ENCODE measurements at regions not wholly inside any gene's neighbourhood (a gene's known extent, or its start where the extent isn't known, plus 50 kb on each side); places are given as distances from the start of the nearest gene placed in this dataset.
"Not testable (repeated sequence)": the region's sequence is repeated elsewhere in the genome, so short reads cannot be mapped to it uniquely, and the experiment has no call there.

DNA sequence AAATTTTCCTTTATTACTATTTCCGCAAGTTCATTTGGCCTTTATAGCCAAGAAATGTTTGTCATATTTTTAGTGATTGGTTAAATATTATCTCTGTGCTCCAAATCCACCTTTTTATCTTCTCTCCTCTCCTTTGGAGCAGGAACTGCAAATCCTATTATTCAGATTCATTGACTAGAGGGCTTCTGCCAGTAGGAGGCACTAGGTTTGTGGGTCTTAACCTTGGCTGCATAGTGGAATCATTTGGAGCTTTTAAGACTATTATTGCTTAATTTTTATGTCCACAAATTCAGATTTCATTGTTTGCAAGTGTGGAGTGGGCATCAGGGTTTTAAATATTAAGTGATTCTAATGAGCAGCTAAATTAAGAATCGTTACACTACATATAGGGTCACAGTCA is 75.3 kb upstream of the SYT10 start:
- 90 to 92% methylated on average over 2 of the region's 2 CpGs for WGBS, 2 donors

GRCh38 chr12:33519566-33519965 is 79.9 kb upstream of the SYT10 start:
- Histone ChIP-seq H3K27me3 (ENCODE audit: control insufficient read depth in 3 of 3, insufficient read depth in 3 of 3, low read length in 2 of 3) (no peaks in the 10 kb centered on the region), H3K36me3 (ENCODE audit: control insufficient read depth in 4 of 4, insufficient read depth in 4 of 4, low read length in 4 of 4) (no peaks in the 10 kb centered on the region), H3K9me3 (ENCODE audit: control insufficient read depth in 4 of 4, insufficient read depth in 3 of 4, low read length in 3 of 4) (no peaks in the 10 kb centered on the region), H3K4me1 (ENCODE audit: control insufficient read depth in 5 of 5, insufficient read depth in 5 of 5, low read length in 5 of 5) (no peaks in the 10 kb centered on the region), H3K9ac (ENCODE audit: insufficient read depth in 1 of 2, low read length in 2 of 2) (no peak overlapping the region), H3K27ac (ENCODE audit: low read depth in 1 of 2, low read length in 1 of 2) (no peak overlapping the region), H3K4me3 (no peak overlapping the region)
- no peak for TF ChIP-seq CTCF (IDR thresholded peaks at IDR 0.05; ENCODE audit: control extremely low read depth, extremely low read depth)
- DNase-seq (no peak), ATAC-seq (ENCODE audit: insufficient read depth, low FRiP score) (no peak)

More for the DNA sequence above, 75.3 kb upstream of the SYT10 start:
- H3K4me1 ChIP-seq (ENCODE audit: control insufficient read depth in 5 of 5, insufficient read depth in 5 of 5, low read length in 5 of 5) = no peaks in the 10 kb centered on the region
- no peak for TF ChIP-seq CTCF (IDR thresholded peaks at IDR 0.05; ENCODE audit: control extremely low read depth, extremely low read depth)
- H3K27me3 ChIP-seq (ENCODE audit: control insufficient read depth in 3 of 3, insufficient read depth in 3 of 3, low read length in 2 of 3) = no peaks in the 10 kb centered on the region
- no peak overlapping the region for H3K4me3 ChIP-seq
- ATAC-seq (ENCODE audit: insufficient read depth, low FRiP score) (no peak), DNase-seq (no peak)
- H3K9ac ChIP-seq (ENCODE audit: insufficient read depth in 1 of 2, low read length in 2 of 2) = no peak overlapping the region
- H3K27ac ChIP-seq (ENCODE audit: low read depth in 1 of 2, low read length in 1 of 2) = no peak overlapping the region
- no peaks in the 10 kb centered on the region for H3K9me3 ChIP-seq (ENCODE audit: control insufficient read depth in 4 of 4, insufficient read depth in 3 of 4, low read length in 3 of 4)
- H3K36me3 ChIP-seq (ENCODE audit: control insufficient read depth in 4 of 4, insufficient read depth in 4 of 4, low read length in 4 of 4) = no peaks in the 10 kb centered on the region

DNA sequence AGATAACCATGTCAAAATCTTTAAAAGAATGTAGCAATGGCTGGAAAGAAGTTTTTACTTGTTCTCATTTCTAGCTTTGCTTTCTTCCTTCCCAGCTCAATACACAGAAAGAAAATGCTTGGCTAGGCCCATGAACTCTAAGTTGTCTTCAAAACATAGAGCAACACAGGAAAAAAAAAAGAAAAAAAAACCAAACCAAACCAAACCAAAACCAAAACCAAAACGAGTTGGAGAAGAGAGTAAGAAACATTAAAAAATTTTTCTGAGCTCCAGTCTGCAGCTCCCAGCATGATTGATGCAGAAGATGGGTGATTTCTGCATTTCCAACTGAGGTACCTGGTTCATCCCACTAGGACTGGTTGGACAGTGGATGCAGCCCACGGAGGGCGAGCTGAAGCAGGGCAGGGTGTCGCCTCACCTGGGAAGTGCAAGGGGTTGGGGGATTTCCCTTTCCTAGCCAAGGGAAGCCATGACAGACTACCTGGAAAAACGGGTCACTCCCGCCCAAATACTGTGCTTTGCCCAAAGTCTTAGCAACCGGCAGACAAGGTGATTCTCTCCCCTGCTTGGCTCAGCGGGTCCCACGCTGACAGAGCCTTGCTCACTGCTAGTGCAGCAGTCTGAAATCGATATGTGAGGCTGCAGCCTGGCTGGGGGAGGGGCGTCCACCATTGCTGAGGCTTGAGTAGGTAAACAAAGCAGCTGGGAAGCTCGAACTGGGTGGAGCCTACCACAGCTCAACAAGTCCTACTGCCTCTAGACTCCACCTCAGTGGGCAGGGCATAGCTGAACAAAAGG is 81.1 kb upstream of the SYT10 start:
- not testable (repeated sequence) for H3K27ac ChIP-seq (ENCODE audit: low read depth in 1 of 2, low read length in 1 of 2); H3K4me3 ChIP-seq; H3K4me1 ChIP-seq (ENCODE audit: control insufficient read depth in 5 of 5, insufficient read depth in 5 of 5, low read length in 5 of 5); H3K36me3 ChIP-seq (ENCODE audit: control insufficient read depth in 4 of 4, insufficient read depth in 4 of 4, low read length in 4 of 4); H3K9ac ChIP-seq (ENCODE audit: insufficient read depth in 1 of 2, low read length in 2 of 2); H3K9me3 ChIP-seq (ENCODE audit: control insufficient read depth in 4 of 4, insufficient read depth in 3 of 4, low read length in 3 of 4); DNase-seq; ATAC-seq (ENCODE audit: insufficient read depth, low FRiP score); H3K27me3 ChIP-seq (ENCODE audit: control insufficient read depth in 3 of 3, insufficient read depth in 3 of 3, low read length in 2 of 3)
- WGBS, 2 donors = 65 to 70% methylated on average over 12 of the region's 12 CpGs

- no peak for TF ChIP-seq CTCF (IDR thresholded peaks at IDR 0.05; ENCODE audit: control extremely low read depth, extremely low read depth)
- Histone ChIP-seq H3K27me3 (ENCODE audit: control insufficient read depth in 3 of 3, insufficient read depth in 3 of 3, low read length in 2 of 3) (no peaks in the 10 kb centered on the region), H3K36me3 (ENCODE audit: control insufficient read depth in 4 of 4, insufficient read depth in 4 of 4, low read length in 4 of 4) (no peaks in the 10 kb centered on the region), H3K4me3 (no peak overlapping the region), H3K9me3 (ENCODE audit: control insufficient read depth in 4 of 4, insufficient read depth in 3 of 4, low read length in 3 of 4) (no peaks in the 10 kb centered on the region), H3K9ac (ENCODE audit: insufficient read depth in 1 of 2, low read length in 2 of 2) (no peak overlapping the region), H3K4me1 (ENCODE audit: control insufficient read depth in 5 of 5, insufficient read depth in 5 of 5, low read length in 5 of 5) (no peaks in the 10 kb centered on the region), H3K27ac (ENCODE audit: low read depth in 1 of 2, low read length in 1 of 2) (no peak overlapping the region)
- ATAC-seq (ENCODE audit: insufficient read depth, low FRiP score) (no peak), DNase-seq (no peak)
- WGBS, 2 donors = 68 to 73% methylated on average over 2 of the region's 2 CpGs
Measured at GRCh38 chr12:33529031-33529430, 89.4 kb upstream of the SYT10 start.

All from lung (tissue), 11 donors.